Sigmoid colon (tissue), 4 donors: ENCODE measurements at regions not wholly inside any gene's neighbourhood (a gene's known extent, or its start where the extent isn't known, plus 50 kb on each side); places are given as distances from the start of the nearest gene placed in this dataset.

Source experiments
- EP300 ChIP-seq, 4 donors: sonication (generic); formaldehyde crosslinking; IDR thresholded peaks; one replicate each; pipeline ENCODE4 v1.6.1; 2017; ENCODE audit warnings: antibody characterized with exemption in 4 of 4
- POLR2A ChIP-seq, 2 donors: fragments of 450-650 bp; IDR thresholded peaks; one replicate each; pipeline ENCODE4 v1.6.1; 2016; ENCODE audit warnings: antibody characterized with exemption in 2 of 2, mild to moderate bottlenecking in 2 of 2, moderate library complexity in 2 of 2
- POLR2AphosphoS5 ChIP-seq, 4 donors: sonication (generic); formaldehyde crosslinking; IDR thresholded peaks; one replicate each; pipeline ENCODE4 v1.6.1; 2017; ENCODE audit warnings: antibody characterized with exemption in 4 of 4
- TF ChIP-seq, protein P1 (sequence below), 4 experiments: fragments of 450-650 bp in 3 of 4; fragments of 200-600 bp in 1 of 4; IDR thresholded peaks; one replicate each; pipeline ENCODE4 v1.5.1; 2016 to 2019; ENCODE audit warnings: antibody characterized with exemption in 4 of 4, mild to moderate bottlenecking in 3 of 4, moderate library complexity in 2 of 4

DNA sequence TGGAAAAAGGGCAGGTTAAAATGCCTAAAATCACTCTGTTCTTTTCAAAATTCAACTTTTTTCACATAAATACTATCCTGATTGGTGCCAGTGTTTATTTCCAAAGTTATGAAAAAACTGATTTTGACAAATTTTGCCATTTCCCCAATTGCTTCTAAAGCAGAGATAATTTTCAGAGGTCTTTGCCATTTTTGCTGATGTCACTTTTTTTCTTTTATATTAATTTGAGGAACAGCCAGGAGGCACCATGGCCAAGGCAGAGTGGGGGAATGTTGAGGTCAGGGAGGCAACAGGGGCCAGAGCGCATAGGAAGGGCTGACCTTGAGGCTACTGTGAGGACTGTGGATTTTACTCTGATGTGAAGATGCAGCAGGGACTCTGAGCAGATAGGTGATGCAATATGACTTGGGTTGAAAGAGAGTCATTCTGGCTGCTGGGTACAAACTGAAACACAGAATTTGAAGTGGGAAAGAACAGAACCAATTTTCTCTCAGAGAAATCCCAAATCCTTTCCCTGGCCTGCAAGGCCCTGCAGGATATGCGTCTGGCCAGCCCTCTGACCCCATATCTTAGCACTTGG is 75.1 kb upstream of the LDAH start:
- TF ChIP-seq POLR2A (IDR thresholded peaks at IDR 0.05) (no peak), POLR2AphosphoS5 (IDR thresholded peaks at IDR 0.05) (no peak), EP300 (IDR thresholded peaks at IDR 0.05) (no peak)
- TF ChIP-seq, protein P1, sequence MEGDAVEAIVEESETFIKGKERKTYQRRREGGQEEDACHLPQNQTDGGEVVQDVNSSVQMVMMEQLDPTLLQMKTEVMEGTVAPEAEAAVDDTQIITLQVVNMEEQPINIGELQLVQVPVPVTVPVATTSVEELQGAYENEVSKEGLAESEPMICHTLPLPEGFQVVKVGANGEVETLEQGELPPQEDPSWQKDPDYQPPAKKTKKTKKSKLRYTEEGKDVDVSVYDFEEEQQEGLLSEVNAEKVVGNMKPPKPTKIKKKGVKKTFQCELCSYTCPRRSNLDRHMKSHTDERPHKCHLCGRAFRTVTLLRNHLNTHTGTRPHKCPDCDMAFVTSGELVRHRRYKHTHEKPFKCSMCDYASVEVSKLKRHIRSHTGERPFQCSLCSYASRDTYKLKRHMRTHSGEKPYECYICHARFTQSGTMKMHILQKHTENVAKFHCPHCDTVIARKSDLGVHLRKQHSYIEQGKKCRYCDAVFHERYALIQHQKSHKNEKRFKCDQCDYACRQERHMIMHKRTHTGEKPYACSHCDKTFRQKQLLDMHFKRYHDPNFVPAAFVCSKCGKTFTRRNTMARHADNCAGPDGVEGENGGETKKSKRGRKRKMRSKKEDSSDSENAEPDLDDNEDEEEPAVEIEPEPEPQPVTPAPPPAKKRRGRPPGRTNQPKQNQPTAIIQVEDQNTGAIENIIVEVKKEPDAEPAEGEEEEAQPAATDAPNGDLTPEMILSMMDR (IDR thresholded peaks at IDR 0.05) = no peak
